IPS DF 4.7 (cell line): ENCODE measurements at regions not wholly inside any gene's neighbourhood (a gene's known extent, or its start where the extent isn't known, plus 50 kb on each side); places are given as distances from the start of the nearest gene placed in this dataset.
"Not testable (repeated sequence)": the region's sequence is repeated elsewhere in the genome, so short reads cannot be mapped to it uniquely, and the experiment has no call there.

ENCODE experiments used
- DNase-seq: peaks from one replicate; pipeline ENCODE4 v3.0.0-alpha.2; 2013; ENCODE audit warnings: low spot score; ENCODE audit errors: extremely low read depth

- DNase-seq = no peak
Measured at GRCh38 chr5:154557548-154557947, 79.5 kb upstream of the HAND1 start.

DNA sequence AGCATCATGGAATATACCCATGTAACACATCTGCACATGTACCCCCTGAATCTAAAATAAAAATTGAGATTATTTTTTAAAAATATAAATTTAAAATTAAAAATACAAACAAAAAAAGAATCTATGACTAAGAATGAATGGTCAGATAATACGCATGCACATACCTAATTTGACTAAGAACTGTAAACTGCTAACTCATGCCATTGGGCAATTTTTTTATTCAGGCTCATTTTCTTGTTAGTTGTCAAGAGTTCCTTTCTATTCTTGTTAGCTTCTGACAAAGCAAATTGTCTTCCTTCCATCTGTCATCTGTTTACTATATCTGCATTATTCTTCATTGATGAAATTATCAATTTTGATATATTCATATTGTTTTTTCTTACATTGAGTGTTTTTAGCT is 69.5 kb upstream of the HAND1 start:
- DNase-seq = no peak

- DNase-seq = no peak
Measured at GRCh38 chr5:154546719-154547118, 68.7 kb upstream of the HAND1 start.

DNA sequence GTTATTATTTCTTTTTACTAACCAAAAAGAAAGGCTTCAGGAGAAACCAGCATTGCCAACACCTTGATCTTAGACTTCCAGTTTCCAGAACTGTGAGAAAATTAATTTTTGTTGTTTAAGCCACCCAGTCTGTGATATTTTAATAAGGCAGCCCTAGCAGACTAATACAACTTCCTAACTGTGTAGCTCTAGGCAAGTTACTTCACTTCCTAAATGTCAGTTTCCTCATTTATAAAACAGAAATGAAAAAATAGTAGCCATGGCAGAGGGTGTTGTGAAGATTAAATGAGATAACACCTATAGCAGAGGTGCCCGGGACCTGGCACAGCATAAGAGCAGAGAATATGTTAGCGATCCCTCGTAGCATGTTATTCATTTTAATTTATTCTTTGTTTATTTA is 66.6 kb upstream of the HAND1 start:
- no peak for DNase-seq

DNA sequence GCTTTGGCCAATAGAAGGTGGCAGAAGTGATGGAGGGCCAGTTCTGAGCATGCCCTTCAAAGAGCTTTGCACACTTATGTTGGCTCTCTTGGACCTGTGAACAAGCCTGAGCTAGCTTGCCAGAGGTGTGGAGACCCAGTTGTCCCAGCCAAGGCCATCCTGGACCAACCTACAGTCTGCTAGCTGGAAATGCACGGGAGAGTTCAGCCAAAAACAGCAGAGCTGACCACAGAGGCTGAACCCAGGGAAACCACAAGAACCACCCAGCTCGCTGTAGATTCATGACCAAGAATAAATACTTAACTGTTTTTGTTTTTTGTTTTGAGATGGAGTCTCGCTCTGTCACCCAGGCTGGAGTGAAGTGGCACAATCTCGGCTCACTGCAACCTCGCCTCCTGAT is 65.4 kb upstream of the HAND1 start:
- no peak for DNase-seq

- no peak for DNase-seq
Measured at GRCh38 chr5:154542581-154542980, 64.6 kb upstream of the HAND1 start.

DNA sequence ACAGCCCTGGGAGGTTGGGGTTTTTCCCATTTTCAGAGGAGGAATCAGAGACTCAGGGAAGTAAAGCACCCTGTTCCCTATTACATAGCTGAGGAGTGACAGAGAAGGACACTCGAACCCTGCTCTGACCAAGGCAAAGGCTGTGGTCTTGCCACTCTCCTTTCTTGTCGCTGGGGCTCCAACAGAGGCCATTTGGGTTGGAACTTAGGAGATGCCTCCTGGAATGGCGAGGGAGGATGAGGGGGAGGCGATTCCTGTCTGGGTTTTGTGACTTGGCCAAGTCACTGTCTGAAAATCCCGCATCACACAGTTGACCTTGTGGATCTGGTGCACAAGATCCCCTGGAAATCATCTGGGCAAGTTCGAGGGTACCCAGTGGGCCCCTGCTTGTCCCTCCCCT is 64.0 kb upstream of the HAND1 start:
- DNase-seq = no peak

DNA sequence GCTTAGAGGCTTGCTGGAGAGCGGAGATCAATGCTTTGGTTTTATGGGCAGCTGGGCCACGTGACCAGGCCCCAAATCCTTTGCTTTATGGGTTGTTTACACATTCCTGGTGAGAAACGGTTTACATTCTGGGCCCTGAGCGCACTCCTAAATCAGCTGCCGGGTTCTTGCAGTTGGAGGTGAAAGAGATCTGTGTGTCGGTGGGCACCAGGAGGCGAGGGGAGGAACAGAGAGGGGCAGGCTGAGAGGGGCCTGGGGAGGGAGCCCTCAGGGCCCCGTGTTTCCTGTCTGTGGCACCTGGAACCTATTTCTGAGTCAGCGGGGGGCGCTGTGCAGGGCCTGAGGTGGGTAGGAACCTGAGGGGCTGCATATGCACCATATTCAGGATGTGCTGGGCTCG is 63.5 kb upstream of the HAND1 start:
- DNase-seq = no peak

DNA sequence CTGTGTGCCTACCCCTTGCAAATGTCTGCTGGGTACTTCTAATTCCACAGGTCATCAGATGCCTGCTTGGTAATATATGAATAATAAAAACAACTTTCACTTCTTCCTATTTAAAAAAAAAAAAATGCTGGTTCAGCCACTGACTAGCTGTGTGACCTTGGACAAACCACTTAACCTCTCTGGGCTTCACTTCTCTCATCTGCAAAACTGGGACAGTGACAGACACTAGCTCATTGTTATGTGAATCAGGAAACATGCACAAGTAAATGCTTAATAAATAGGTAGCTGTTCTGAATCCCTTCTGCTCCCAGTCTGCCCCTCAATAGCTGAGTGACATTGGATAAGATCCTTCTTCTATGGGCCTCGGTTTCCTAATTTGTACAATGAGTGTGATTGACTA is 62.6 kb upstream of the HAND1 start:
- no peak for DNase-seq

DNA sequence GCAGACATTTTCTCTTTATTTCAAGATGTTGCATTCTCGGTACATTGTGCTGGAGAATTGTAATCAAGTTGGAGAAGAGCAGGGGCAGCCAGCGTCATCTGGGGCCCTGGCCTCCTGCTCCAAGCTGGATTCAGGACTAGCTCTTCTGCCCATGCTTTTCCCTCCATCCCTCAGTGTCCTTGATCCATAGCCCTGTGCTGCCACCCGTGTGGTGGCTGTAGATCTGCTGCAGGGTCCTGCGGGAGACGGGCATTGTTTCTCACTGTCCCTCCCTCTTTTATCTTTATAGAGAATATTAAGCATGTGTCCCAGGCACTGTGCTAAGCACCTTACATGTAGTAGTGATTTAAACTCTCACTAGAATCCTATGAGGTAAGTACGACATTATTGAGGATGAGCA is 60.5 kb upstream of the HAND1 start:
- DNase-seq = no peak

DNA sequence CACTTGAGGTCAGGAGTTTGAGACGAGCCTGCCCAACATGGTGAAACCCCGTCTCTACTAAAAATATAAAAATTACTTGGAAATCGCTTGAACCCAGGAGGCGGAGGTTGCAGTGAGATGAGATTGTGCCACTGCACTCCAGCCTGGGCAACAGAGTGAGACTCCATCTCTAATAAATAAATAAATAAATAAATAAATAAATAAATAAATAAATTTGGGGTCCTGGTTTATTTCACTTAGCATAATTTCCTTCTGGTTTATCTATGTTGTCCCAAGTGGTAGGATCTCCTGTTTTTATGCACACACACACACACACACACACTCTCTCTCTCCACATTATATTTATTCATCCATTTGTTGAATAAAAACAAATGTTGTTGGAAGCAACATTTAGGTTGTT is 58.4 kb upstream of the HAND1 start:
- DNase-seq = not testable (repeated sequence)

- no peak for DNase-seq
Measured at GRCh38 chr5:154535535-154535934, 57.5 kb upstream of the HAND1 start.

GRCh38 chr5:154534457-154535050 is 56.5 kb upstream of the HAND1 start:
- DNase-seq = no peak

DNA sequence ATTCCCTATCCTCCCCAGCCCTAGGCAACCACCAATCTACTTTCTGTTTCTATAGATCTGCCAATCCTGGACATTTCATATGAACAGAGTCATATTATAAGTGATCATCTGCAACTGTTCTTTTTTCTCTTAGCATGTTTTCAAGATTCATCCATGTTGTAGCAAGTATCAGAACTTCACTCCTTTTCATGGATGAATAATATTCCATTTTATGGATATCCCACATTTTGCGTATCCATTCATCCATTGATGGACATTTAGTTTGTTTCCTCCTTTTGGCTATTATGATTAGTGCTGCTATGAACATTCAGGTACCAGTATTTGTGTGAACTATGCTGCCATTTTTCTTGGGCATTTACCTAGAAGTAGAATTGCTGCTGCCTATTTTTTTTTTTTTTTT is 51.3 kb upstream of the HAND1 start:
- DNase-seq = no peak

- no peak for DNase-seq
Measured at GRCh38 chr5:154528005-154528594, 50.1 kb upstream of the HAND1 start.
